ENCODE measurements at regions not wholly inside any gene's neighbourhood (a gene's known extent, or its start where the extent isn't known, plus 50 kb on each side); places are given as distances from the start of the nearest gene placed in this dataset.

DNA sequence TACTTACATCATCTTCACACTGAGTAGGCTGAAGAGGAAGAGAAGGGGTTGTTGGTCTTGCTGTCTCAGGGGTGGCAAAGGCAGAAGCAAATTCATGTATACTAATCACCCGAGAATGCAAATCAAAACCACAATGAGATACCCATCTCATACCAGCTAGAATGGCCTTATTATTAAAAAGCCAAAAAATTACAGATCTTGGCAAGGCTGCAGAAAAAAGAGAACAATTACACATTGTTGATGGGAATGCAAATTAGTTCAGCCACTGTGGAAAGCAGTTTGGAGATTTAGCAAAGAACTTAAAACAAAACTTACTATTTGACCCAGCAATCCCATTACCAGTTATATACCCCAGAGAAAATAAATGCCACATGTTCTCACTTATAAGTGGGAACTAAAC, 154.9 kb downstream of the SEC23A start:
- DNase-seq (ENCODE audit: extremely low read depth in 1 of 4, low spot score in 3 of 4) (no peak), ATAC-seq (no peak), FAIRE-seq (no peak)
- no peaks in the 10 kb centered on the region for H3K79me2 ChIP-seq (ENCODE audit: control insufficient read depth, insufficient read depth, low read length)
- ChIA-PET POLR2A (no interaction called here), CTCF (ENCODE audit: low intra/inter-chr PET ratio) (no interaction called here)
- H3K9me3 ChIP-seq (replicated peaks; ENCODE audit: control insufficient read depth, insufficient read depth, low read depth, low read length) = no peaks in the 10 kb centered on the region
- no peaks in the 10 kb centered on the region for H3K27me3 ChIP-seq (ENCODE audit: control insufficient read depth in 2 of 2, insufficient read depth in 2 of 2, low read length in 2 of 2)
- intact Hi-C loops (cut with micrococcal nuclease) = loop anchor here (10.0 kb wide), 1 partner anchor 67 kb away; no protein-coding TSS in a partner anchor
- no peak overlapping the region for H3K4me3 ChIP-seq
- no peak overlapping the region for H3K9ac ChIP-seq (ENCODE audit: insufficient read depth in 1 of 2, low read depth in 2 of 2, low read length in 2 of 2)
- 0% methylated on average over 1 of the region's 1 CpG for WGBS (ENCODE audit: insufficient coverage, low coverage, missing lambda C conversion rate)
- no peaks in the 10 kb centered on the region for H3K4me1 ChIP-seq (replicated peaks in 1 of 2; ENCODE audit: control insufficient read depth in 2 of 2, insufficient read depth in 2 of 2, low read length in 2 of 2)
- H3K4me2 ChIP-seq (ENCODE audit: insufficient read depth, low read length) = no peak overlapping the region
- H3K36me3 ChIP-seq (ENCODE audit: control insufficient read depth, insufficient read depth, low read length) = no peaks in the 10 kb centered on the region
- no peaks in the 10 kb centered on the region for H3K9me1 ChIP-seq (ENCODE audit: control insufficient read depth, insufficient read depth, low read length)
- H3K27ac ChIP-seq (ENCODE audit: extremely low read depth, low read depth, low read length) = no peak overlapping the region
- no peaks in the 10 kb centered on the region for H4K20me1 ChIP-seq (replicated peaks; ENCODE audit: control insufficient read depth, insufficient read depth, low read length)
- BruUV-seq (replicated peaks) = no TSS peak
- in situ Hi-C loops (cut with MboI) = no loop called here
- no peak overlapping the region for H2AFZ ChIP-seq (ENCODE audit: low read depth, low read length)
- TF ChIP-seq NR1H2 (CRISPR knock-in tag; IDR thresholded peaks at IDR 0.05) (no peak), CHD4 (IDR thresholded peaks at IDR 0.05; ENCODE audit: insufficient read depth, insufficient replicate concordance, low read depth, low read length, poor library complexity, severe bottlenecking) (no peak), YY1 (IDR thresholded peaks at IDR 0.05; ENCODE audit: borderline replicate concordance in 1 of 3, control insufficient read depth in 1 of 3, extremely low read depth in 1 of 3, insufficient read depth in 3 of 3, insufficient read length in 1 of 3, insufficient replicate concordance in 2 of 3, low read depth in 1 of 3, low read length in 2 of 3) (no peak), CHCHD3 (CRISPR knock-in tag; IDR thresholded peaks at IDR 0.05) (no peak), ZBTB49 (CRISPR knock-in tag; IDR thresholded peaks at IDR 0.05; ENCODE audit: borderline replicate concordance) (no peak), ETV1 (tag; conservative IDR thresholded peaks at IDR 0.05; ENCODE audit: low read depth) (no peak), ATF4 (CRISPR knock-in tag; IDR thresholded peaks at IDR 0.05) (no peak), NFIX (CRISPR knock-in tag; IDR thresholded peaks at IDR 0.05; ENCODE audit: low read depth) (no peak), ARID4B (CRISPR knock-in tag; IDR thresholded peaks at IDR 0.05) (no peak), ILK (tag; IDR thresholded peaks at IDR 0.05; ENCODE audit: borderline replicate concordance, low read depth) (no peak), POLR2H (tag; IDR thresholded peaks at IDR 0.05; ENCODE audit: low read depth) (no peak)
- TF ChIP-seq, protein P1, sequence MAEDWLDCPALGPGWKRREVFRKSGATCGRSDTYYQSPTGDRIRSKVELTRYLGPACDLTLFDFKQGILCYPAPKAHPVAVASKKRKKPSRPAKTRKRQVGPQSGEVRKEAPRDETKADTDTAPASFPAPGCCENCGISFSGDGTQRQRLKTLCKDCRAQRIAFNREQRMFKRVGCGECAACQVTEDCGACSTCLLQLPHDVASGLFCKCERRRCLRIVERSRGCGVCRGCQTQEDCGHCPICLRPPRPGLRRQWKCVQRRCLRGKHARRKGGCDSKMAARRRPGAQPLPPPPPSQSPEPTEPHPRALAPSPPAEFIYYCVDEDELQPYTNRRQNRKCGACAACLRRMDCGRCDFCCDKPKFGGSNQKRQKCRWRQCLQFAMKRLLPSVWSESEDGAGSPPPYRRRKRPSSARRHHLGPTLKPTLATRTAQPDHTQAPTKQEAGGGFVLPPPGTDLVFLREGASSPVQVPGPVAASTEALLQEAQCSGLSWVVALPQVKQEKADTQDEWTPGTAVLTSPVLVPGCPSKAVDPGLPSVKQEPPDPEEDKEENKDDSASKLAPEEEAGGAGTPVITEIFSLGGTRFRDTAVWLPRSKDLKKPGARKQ (CRISPR knock-in tag; IDR thresholded peaks at IDR 0.05) = no peak
